Fibroblast of lung (primary cell): ENCODE measurements at regions not wholly inside any gene's neighbourhood (a gene's known extent, or its start where the extent isn't known, plus 50 kb on each side); places are given as distances from the start of the nearest gene placed in this dataset.

Experiments used
- DNase-seq, 2 donors: peaks; one replicate each; pipeline versions ENCODE4 v3.0.0 to v3.0.0-alpha.2; 2010; ENCODE audit warnings: low read depth in 2 of 2
- H2AFZ ChIP-seq: 2 replicates; pipeline ENCODE4 v1.5.1; 2012; ENCODE audit warnings: low read length, control low read depth, inconsistent platforms
- H3K27ac ChIP-seq: 2 replicates; pipeline ENCODE4 v1.5.1; 2011; ENCODE audit warnings: low read length, control low read depth; ENCODE audit not compliant: insufficient read depth
- H3K27me3 ChIP-seq: 2 replicates; pipeline ENCODE4 v1.5.1; 2011; ENCODE audit warnings: mild to moderate bottlenecking, low read length; ENCODE audit not compliant: control insufficient read depth, insufficient read depth
- H3K36me3 ChIP-seq: 2 replicates; pipeline ENCODE4 v1.5.1; 2011; ENCODE audit warnings: low read length; ENCODE audit not compliant: control insufficient read depth, insufficient read depth
- H3K4me1 ChIP-seq: 2 replicates; pipeline ENCODE4 v1.5.1; 2011; ENCODE audit warnings: low read length; ENCODE audit not compliant: control insufficient read depth, insufficient read depth; ENCODE audit errors: extremely low read depth
- H3K4me2 ChIP-seq: 2 replicates; pipeline ENCODE4 v1.5.1; 2011; ENCODE audit warnings: low read length, control low read depth; ENCODE audit not compliant: insufficient read depth; ENCODE audit errors: extremely low read depth
- H3K4me3 ChIP-seq, 4 experiments: fragments of 200-600 bp in 1 of 4; sonication (generic) in 1 of 4; replicated peaks in 1 of 4; 2 replicates each; pipeline ENCODE4 v1.5.1; 2011 to 2016; ENCODE audit warnings: low read length in 4 of 4, low read depth in 3 of 4, mild to moderate bottlenecking in 3 of 4, control low read depth in 2 of 4, inconsistent platforms in 1 of 4, mixed read lengths in 1 of 4; ENCODE audit not compliant: insufficient read depth in 1 of 4; ENCODE audit errors: control extremely low read depth in 1 of 4
- H3K79me2 ChIP-seq: 2 replicates; pipeline ENCODE4 v1.5.1; 2012; ENCODE audit warnings: mild to moderate bottlenecking, low read length, inconsistent platforms; ENCODE audit not compliant: control insufficient read depth, insufficient read depth
- H3K9ac ChIP-seq: 2 replicates; pipeline ENCODE4 v1.5.1; 2011; ENCODE audit warnings: mild to moderate bottlenecking, low read length, control low read depth; ENCODE audit not compliant: insufficient read depth
- H3K9me3 ChIP-seq: 2 replicates; pipeline ENCODE4 v1.5.1; 2012; ENCODE audit warnings: low read depth, low read length; ENCODE audit not compliant: control insufficient read depth, insufficient read depth
- H4K20me1 ChIP-seq: 2 replicates; pipeline ENCODE4 v1.5.1; 2011; ENCODE audit warnings: low read length; ENCODE audit not compliant: control insufficient read depth, insufficient read depth; ENCODE audit errors: extremely low read depth
- EZH2 ChIP-seq: IDR thresholded peaks from 2 replicates; pipeline ENCODE4 v1.5.1; 2012; ENCODE audit warnings: low read length, control low read depth, mild to moderate bottlenecking; ENCODE audit errors: missing control alignments
- TF ChIP-seq, protein P1 (sequence below), 2 donors: IDR thresholded peaks in 1 of 2; conservative IDR thresholded peaks in 1 of 2; 1 replicate in 1 of 2; 2 replicates in 1 of 2; pipeline ENCODE4 v1.5.1; 2011 to 2012; ENCODE audit warnings: low read length in 2 of 2, control low read depth in 1 of 2, inconsistent platforms in 1 of 2, low read depth in 1 of 2, mild to moderate bottlenecking in 1 of 2

- no peaks in the 10 kb centered on the region for H3K4me1 ChIP-seq
- no peak overlapping the region for H3K4me3 ChIP-seq
- no peak overlapping the region for H3K27ac ChIP-seq
- no peaks in the 10 kb centered on the region for H3K36me3 ChIP-seq
- H3K79me2 ChIP-seq, result no peaks in the 10 kb centered on the region
- no peak overlapping the region for H3K9ac ChIP-seq
- no peaks in the 10 kb centered on the region for H3K9me3 ChIP-seq
- H3K4me2 ChIP-seq, result no peak overlapping the region
- DNase-seq, result no peak
- TF ChIP-seq, protein P1, sequence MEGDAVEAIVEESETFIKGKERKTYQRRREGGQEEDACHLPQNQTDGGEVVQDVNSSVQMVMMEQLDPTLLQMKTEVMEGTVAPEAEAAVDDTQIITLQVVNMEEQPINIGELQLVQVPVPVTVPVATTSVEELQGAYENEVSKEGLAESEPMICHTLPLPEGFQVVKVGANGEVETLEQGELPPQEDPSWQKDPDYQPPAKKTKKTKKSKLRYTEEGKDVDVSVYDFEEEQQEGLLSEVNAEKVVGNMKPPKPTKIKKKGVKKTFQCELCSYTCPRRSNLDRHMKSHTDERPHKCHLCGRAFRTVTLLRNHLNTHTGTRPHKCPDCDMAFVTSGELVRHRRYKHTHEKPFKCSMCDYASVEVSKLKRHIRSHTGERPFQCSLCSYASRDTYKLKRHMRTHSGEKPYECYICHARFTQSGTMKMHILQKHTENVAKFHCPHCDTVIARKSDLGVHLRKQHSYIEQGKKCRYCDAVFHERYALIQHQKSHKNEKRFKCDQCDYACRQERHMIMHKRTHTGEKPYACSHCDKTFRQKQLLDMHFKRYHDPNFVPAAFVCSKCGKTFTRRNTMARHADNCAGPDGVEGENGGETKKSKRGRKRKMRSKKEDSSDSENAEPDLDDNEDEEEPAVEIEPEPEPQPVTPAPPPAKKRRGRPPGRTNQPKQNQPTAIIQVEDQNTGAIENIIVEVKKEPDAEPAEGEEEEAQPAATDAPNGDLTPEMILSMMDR (conservative IDR thresholded peaks at IDR 0.05 in 1 of 2, IDR thresholded peaks at IDR 0.05 in 1 of 2; ENCODE audit: low read depth in 1 of 2, low read length in 2 of 2), result no peak
- TF ChIP-seq EZH2, result no peak
- H2AFZ ChIP-seq, result no peak overlapping the region
- H4K20me1 ChIP-seq, result no peaks in the 10 kb centered on the region
- H3K27me3 ChIP-seq, result no peaks in the 10 kb centered on the region
Observed at GRCh38 chr18:5619376-5619775, 75.6 kb upstream of the EPB41L3 start.

DNA sequence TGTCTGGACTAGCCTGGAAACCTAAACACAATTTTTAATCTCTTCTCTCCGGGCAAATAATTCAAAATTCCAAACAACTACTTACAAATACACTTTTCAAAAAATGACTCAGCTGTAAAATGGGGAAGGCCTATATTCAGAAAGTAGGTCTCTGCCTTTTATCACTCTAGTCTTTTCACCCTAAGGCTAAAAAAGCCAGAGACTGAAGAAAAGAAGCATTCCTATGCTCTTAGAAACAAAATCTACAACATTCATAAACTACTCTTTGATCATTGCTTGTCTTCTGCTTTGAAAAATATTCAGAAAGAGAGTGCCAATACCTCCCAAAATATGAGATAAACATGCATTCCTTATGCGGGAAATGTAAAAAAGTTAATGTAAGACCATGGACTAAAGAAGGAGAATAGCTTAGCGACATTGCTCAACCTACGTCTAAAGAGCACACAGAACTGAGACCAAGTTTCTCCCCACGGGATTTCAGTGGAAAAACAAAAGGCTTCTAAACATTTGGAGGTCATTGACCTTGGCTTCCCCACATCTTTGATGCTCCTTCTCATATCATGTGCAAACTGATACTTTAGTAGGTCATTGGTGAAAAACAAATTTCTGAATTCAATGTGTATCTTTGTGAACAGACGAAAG lies 74.4 kb upstream of the EPB41L3 start:
- H3K79me2 ChIP-seq, result no peaks in the 10 kb centered on the region
- no peaks in the 10 kb centered on the region for H3K4me1 ChIP-seq
- no peaks in the 10 kb centered on the region for H4K20me1 ChIP-seq
- no peak overlapping the region for H3K9ac ChIP-seq
- H3K9me3 ChIP-seq, result no peaks in the 10 kb centered on the region
- TF ChIP-seq EZH2, result no peak
- TF ChIP-seq, protein P1 (conservative IDR thresholded peaks at IDR 0.05 in 1 of 2, IDR thresholded peaks at IDR 0.05 in 1 of 2; ENCODE audit: low read depth in 1 of 2, low read length in 2 of 2), result no peak
- H3K36me3 ChIP-seq, result no peaks in the 10 kb centered on the region
- H3K27ac ChIP-seq, result no peak overlapping the region
- no peak for DNase-seq
- H3K27me3 ChIP-seq, result no peaks in the 10 kb centered on the region
- H3K4me2 ChIP-seq, result no peak overlapping the region
- no peak overlapping the region for H2AFZ ChIP-seq
- no peak overlapping the region for H3K4me3 ChIP-seq

GRCh38 chr18:5611221-5611620 lies 67.4 kb upstream of the EPB41L3 start:
- H4K20me1 ChIP-seq, result no peaks in the 10 kb centered on the region
- H3K4me2 ChIP-seq, result no peak overlapping the region
- H3K4me3 ChIP-seq, result no peak overlapping the region
- H3K79me2 ChIP-seq, result no peaks in the 10 kb centered on the region
- H3K27me3 ChIP-seq, result no peaks in the 10 kb centered on the region
- H3K4me1 ChIP-seq, result no peaks in the 10 kb centered on the region
- no peak overlapping the region for H3K27ac ChIP-seq
- H3K36me3 ChIP-seq, result no peaks in the 10 kb centered on the region
- DNase-seq, result no peak
- H3K9me3 ChIP-seq, result no peaks in the 10 kb centered on the region
- no peak overlapping the region for H2AFZ ChIP-seq
- H3K9ac ChIP-seq, result no peak overlapping the region
- TF ChIP-seq, protein P1 (conservative IDR thresholded peaks at IDR 0.05 in 1 of 2, IDR thresholded peaks at IDR 0.05 in 1 of 2; ENCODE audit: low read depth in 1 of 2, low read length in 2 of 2), result no peak
- TF ChIP-seq EZH2, result no peak
